CD4-positive, CD25-positive, alpha-beta regulatory T cell (primary cell): ENCODE measurements at regions not wholly inside any gene's neighbourhood (a gene's known extent, or its start where the extent isn't known, plus 50 kb on each side); places are given as distances from the start of the nearest gene placed in this dataset.

Experiments
- ATAC-seq, 2 donors: fragments of 150-1000 bp; cut with Tn5 transposase; one replicate each; pipeline ENCODE4 v1.10.0; 2021; ENCODE audit warnings: low read depth in 2 of 2, moderate number of reproducible peaks in 2 of 2, moderate library complexity in 1 of 2
- DNase-seq, 3 donors: peaks; one replicate each; pipeline versions ENCODE4 v3.0.0 to v3.0.0-alpha.2; 2012 to 2022; ENCODE audit warnings: mixed read lengths in 1 of 3
- H3K27ac ChIP-seq: one replicate; pipeline ENCODE4 v1.7.0; 2013; ENCODE audit warnings: mild to moderate bottlenecking, low read length; ENCODE audit not compliant: insufficient read depth, poor library complexity, severe bottlenecking
- H3K27me3 ChIP-seq: one replicate; pipeline ENCODE4 v1.7.0; 2013; ENCODE audit warnings: low read length; ENCODE audit not compliant: control insufficient read depth, insufficient read depth
- H3K36me3 ChIP-seq: one replicate; pipeline ENCODE4 v1.7.0; 2013; ENCODE audit warnings: mild to moderate bottlenecking, low read length, moderate library complexity; ENCODE audit not compliant: control insufficient read depth, insufficient read depth
- H3K4me1 ChIP-seq: 2 replicates; pipeline ENCODE4 v1.7.0; 2013; ENCODE audit warnings: mild to moderate bottlenecking, low read length; ENCODE audit not compliant: insufficient read depth, control insufficient read depth, poor library complexity, severe bottlenecking
- H3K4me3 ChIP-seq: one replicate; pipeline ENCODE4 v1.7.0; 2013; ENCODE audit warnings: low read depth, mild to moderate bottlenecking, low read length, moderate library complexity
- H3K9me3 ChIP-seq, 2 experiments: 1 replicate in 1 of 2; 2 replicates in 1 of 2; pipeline ENCODE4 v1.7.0; 2013; ENCODE audit warnings: low read length in 2 of 2, mild to moderate bottlenecking in 1 of 2, moderate library complexity in 1 of 2; ENCODE audit not compliant: control insufficient read depth in 2 of 2
- H3K27ac Mint-ChIP-seq, 3 donors: one replicate each; pipeline ENCODE4 v1.8.0; 2020 to 2022; ENCODE audit warnings: mild to moderate bottlenecking in 3 of 3, mixed read lengths in 3 of 3, moderate library complexity in 2 of 3
- H3K27me3 Mint-ChIP-seq: one replicate; pipeline ENCODE4 v1.8.0; 2022; ENCODE audit warnings: mild to moderate bottlenecking, mixed read lengths
- H3K36me3 Mint-ChIP-seq: one replicate; pipeline ENCODE4 v1.8.0; 2020; ENCODE audit warnings: mixed read lengths
- H3K4me1 Mint-ChIP-seq, 4 donors: one replicate each; pipeline ENCODE4 v1.8.0; 2020 to 2022; ENCODE audit warnings: mixed read lengths in 4 of 4, mild to moderate bottlenecking in 1 of 4
- H3K4me3 Mint-ChIP-seq, 4 donors: one replicate each; pipeline ENCODE4 v1.8.0; 2020 to 2022; ENCODE audit warnings: mild to moderate bottlenecking in 4 of 4, mixed read lengths in 4 of 4, moderate library complexity in 3 of 4
- H3K9me3 Mint-ChIP-seq, 7 donors: one replicate each; pipeline ENCODE4 v1.8.0; 2020 to 2022; ENCODE audit warnings: mixed read lengths in 7 of 7, mild to moderate bottlenecking in 3 of 7, moderate library complexity in 2 of 7

DNA sequence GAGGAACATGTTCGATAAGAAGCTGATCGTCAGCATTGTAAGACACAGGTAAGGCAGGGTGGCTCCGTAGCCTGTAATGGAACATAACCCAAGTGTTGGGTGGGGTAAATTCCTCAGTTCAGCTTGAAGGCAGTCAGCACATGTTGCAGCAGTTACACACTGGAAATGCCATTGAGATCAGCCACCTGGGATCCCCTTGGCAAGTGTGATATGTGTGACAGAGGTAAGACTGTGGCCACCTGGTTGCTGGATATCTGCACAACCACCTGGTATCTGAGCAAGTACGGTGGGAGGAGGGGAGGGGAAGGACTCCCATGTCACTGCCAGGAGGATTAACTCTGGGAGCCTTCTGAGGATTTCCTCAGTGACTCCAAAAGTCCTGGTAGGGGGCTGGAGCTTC, 158.0 kb upstream of the CAND1 start:
- H3K9me3 ChIP-seq: peaks cover 2 to 6% of the 10 kb centered on the region in 2 experiments
- Mint-ChIP-seq H3K9me3 (peaks cover 0 to 14% (median 8%) of the 10 kb centered on the region in 7 donors), H3K27me3 (peaks cover 7% of the 10 kb centered on the region), H3K27ac (no peak overlapping the region), H3K36me3 (peaks cover 4% of the 10 kb centered on the region), H3K4me1 (no peaks in the 10 kb centered on the region), H3K4me3 (no peak overlapping the region)
- no peaks in the 10 kb centered on the region for H3K4me1 ChIP-seq
- no peak overlapping the region for H3K27ac ChIP-seq
- peaks cover 3% of the 10 kb centered on the region for H3K27me3 ChIP-seq
- no peak for ATAC-seq
- no peaks in the 10 kb centered on the region for H3K36me3 ChIP-seq
- DNase-seq: no peak
- H3K4me3 ChIP-seq: no peak overlapping the region

DNA sequence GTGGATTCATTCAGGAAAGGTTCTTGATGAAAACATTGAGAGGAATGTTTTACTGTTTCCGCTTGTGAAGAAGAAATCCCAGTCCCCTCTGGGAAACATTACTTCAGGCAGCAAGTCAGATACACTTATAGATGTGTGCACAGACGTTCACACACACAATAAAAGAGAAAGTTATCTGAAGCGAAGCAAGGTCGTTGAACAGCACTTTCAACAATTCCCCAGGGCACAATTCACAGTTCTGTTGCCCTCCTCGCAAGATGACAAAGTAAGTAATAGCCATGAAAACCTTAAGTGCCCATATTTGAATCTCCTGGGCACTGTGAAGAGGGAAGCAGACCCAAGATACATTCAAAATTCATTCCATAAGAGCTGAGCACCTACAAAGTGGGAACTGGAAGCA, 156.6 kb upstream of the CAND1 start:
- H3K4me3 Mint-ChIP-seq: no peak overlapping the region

DNA sequence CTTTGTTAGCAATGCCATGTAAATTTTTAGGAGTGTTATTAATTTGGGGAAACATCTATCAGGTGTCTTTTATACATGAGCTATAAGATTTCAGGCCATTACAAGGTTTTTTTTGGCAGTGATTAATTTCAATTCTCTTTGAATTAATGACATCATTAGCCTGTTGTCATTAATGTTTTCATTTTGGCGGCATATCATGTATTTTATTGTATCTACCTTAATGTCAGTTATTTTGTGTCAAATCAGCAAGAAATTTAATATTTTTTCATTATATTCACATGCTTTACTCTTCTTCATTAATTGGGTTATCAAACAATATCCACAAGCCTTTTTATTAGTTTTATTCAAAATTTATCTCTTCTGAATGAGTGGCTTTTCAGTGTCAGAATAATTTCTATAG, 153.0 kb upstream of the CAND1 start:
- Mint-ChIP-seq H3K27me3 (peaks cover 6% of the 10 kb centered on the region), H3K36me3 (no peaks in the 10 kb centered on the region), H3K4me3 (no peak overlapping the region), H3K4me1 (no peaks in the 10 kb centered on the region), H3K27ac (no peak overlapping the region), H3K9me3 (no peaks in the 10 kb centered on the region)
- no peak overlapping the region for H3K27ac ChIP-seq
- ATAC-seq: no peak
- H3K9me3 ChIP-seq: no peaks in the 10 kb centered on the region
- no peak for DNase-seq
- no peak overlapping the region for H3K4me3 ChIP-seq
- H3K36me3 ChIP-seq: no peaks in the 10 kb centered on the region
- H3K4me1 ChIP-seq: no peaks in the 10 kb centered on the region
- H3K27me3 ChIP-seq: no peaks in the 10 kb centered on the region

More for the DNA sequence above, 156.6 kb upstream of the CAND1 start:
- no peaks in the 10 kb centered on the region for H3K36me3 ChIP-seq
- no peak for ATAC-seq
- no peak overlapping the region for H3K27ac Mint-ChIP-seq
- H3K27me3 Mint-ChIP-seq: no peaks in the 10 kb centered on the region
- no peaks in the 10 kb centered on the region for H3K4me1 ChIP-seq
- H3K27me3 ChIP-seq: peaks cover 3% of the 10 kb centered on the region
- no peaks in the 10 kb centered on the region for H3K36me3 Mint-ChIP-seq
- peaks cover 0 to under 1% of the 10 kb centered on the region in 2 experiments for H3K9me3 ChIP-seq
- H3K27ac ChIP-seq: no peak overlapping the region
- peaks cover 0 to 4% (median 2%) of the 10 kb centered on the region in 7 donors for H3K9me3 Mint-ChIP-seq
- H3K4me3 ChIP-seq: no peak overlapping the region
- no peaks in the 10 kb centered on the region for H3K4me1 Mint-ChIP-seq
- no peak for DNase-seq

DNA sequence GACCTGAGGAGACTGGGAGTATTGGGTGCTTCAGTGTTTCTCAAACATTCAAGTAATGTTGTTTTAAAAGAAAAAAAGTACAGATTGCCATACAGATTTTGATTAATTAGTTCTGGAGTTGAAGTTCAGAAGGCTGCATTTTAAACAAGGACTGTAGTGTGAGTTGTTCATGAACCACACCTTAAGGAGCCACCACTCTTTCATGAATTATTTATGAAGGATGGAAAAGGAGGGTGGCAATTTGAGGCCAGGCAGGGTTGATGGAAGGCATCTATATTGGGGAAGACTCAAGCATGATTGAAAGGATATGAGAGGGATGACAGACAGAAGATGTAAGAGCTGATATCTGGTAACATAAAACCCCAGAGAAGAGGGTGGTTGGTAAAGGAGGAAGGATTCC, 146.6 kb upstream of the CAND1 start:
- H3K27me3 ChIP-seq: no peaks in the 10 kb centered on the region
- Mint-ChIP-seq H3K4me3 (no peak overlapping the region), H3K4me1 (no peaks in the 10 kb centered on the region), H3K27ac (no peak overlapping the region), H3K36me3 (no peaks in the 10 kb centered on the region), H3K27me3 (peaks cover 14% of the 10 kb centered on the region), H3K9me3 (peaks cover 0 to 2% (median 0%) of the 10 kb centered on the region in 7 donors)
- DNase-seq (no peak), ATAC-seq (no peak)
- H3K4me3 ChIP-seq: no peak overlapping the region
- H3K36me3 ChIP-seq: no peaks in the 10 kb centered on the region
- no peaks in the 10 kb centered on the region for H3K4me1 ChIP-seq
- no peak overlapping the region for H3K27ac ChIP-seq
- H3K9me3 ChIP-seq: no peaks in the 10 kb centered on the region

DNA sequence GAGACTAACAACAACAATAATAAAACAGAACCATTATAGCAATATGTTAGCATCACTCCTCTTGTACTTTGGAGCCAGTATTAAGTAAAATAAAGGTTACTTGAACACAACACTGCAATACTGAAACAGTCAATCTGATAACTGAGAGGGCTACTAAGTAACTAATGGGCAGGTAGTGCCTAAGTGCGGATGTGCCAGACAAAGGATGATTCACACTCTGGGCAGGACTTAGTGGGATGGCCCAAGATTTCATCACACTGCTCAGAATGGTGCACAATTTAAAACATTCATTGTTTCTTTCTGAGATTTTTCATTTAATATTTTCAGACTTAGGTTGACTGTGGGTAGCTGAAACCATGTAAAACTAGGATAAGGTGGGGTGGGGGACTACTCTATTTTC, 131.9 kb upstream of the CAND1 start:
- peaks cover 0 to 4% (median 0%) of the 10 kb centered on the region in 7 donors for H3K9me3 Mint-ChIP-seq
- H3K4me1 Mint-ChIP-seq: no peaks in the 10 kb centered on the region
- DNase-seq (no peak), ATAC-seq (no peak)
- Histone ChIP-seq H3K27ac (no peak overlapping the region), H3K4me1 (no peaks in the 10 kb centered on the region), H3K4me3 (no peak overlapping the region), H3K9me3 (peaks cover 0 to 3% of the 10 kb centered on the region in 2 experiments), H3K36me3 (no peaks in the 10 kb centered on the region), H3K27me3 (peaks cover 2% of the 10 kb centered on the region)
- H3K27ac Mint-ChIP-seq: no peak overlapping the region
- H3K27me3 Mint-ChIP-seq: peaks cover 11% of the 10 kb centered on the region
- H3K36me3 Mint-ChIP-seq: no peaks in the 10 kb centered on the region
- no peak overlapping the region for H3K4me3 Mint-ChIP-seq

DNA sequence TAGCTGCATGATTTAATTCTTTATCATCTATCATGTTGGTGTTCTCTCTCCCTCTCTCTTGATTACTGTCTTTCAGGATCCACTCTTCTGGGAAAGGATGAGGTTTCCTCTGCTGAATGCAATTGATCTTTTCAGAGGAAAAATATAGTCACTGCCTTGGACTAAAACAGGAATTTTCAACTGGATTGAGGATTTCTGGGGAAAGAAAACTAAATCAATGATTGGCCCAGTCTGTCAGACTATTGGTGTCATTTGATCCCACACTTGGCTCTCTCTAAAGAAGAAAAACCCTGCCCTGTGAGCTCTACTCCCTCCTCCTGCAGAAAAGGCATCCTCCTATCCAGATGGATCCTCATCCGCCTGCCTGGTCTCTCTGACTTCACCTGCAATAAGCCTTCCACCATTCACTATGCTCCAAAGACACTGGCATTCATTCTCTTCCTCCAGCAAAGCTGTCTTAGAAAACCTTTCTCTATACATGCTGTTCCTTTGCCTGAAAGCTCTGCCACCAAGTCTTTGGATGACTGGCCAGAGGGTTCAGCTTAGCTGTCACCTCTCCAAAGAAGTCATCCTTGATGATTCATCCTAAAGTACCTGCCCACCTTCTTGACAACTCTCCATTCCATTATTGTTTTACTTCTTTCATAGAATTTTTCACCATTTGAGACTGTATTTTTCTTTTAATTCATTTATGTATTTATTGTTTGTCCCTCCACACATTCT, 127.7 kb upstream of the CAND1 start:
- H3K36me3 Mint-ChIP-seq: no peaks in the 10 kb centered on the region
- Histone ChIP-seq H3K27me3 (peaks cover 7% of the 10 kb centered on the region), H3K27ac (no peak overlapping the region), H3K4me3 (no peak overlapping the region), H3K4me1 (no peaks in the 10 kb centered on the region), H3K36me3 (no peaks in the 10 kb centered on the region), H3K9me3 (peaks cover 0 to 3% of the 10 kb centered on the region in 2 experiments)
- H3K9me3 Mint-ChIP-seq: peaks cover 0 to 4% (median 0%) of the 10 kb centered on the region in 7 donors
- DNase-seq (no peak), ATAC-seq (no peak)
- peaks cover 18% of the 10 kb centered on the region for H3K27me3 Mint-ChIP-seq
- H3K4me1 Mint-ChIP-seq: no peaks in the 10 kb centered on the region
- H3K4me3 Mint-ChIP-seq: no peak overlapping the region
- no peak overlapping the region for H3K27ac Mint-ChIP-seq

DNA sequence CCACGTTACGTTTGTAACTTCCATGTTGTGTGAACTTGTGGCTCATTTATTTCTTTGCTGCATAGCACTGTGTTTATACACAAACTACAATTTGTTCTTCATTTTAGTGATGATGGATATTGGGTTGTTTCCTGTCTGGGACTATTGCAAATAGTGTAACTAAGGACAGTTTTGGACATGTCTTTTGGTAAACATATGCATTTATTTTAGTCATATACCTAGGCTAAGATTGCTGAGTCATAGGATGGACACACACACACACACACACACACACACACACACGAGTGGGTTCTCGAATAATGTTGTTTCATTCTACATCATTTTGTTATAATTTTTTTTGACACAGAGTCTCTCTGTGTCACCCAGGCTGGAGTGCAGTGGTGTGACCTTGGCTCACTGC, 123.5 kb upstream of the CAND1 start:
- Mint-ChIP-seq H3K4me1 (no peaks in the 10 kb centered on the region), H3K27ac (no peak overlapping the region), H3K36me3 (no peaks in the 10 kb centered on the region), H3K9me3 (no peaks in the 10 kb centered on the region), H3K4me3 (no peak overlapping the region), H3K27me3 (peaks cover 12% of the 10 kb centered on the region)
- no peak overlapping the region for H3K4me3 ChIP-seq
- DNase-seq (no peak), ATAC-seq (no peak)
- H3K9me3 ChIP-seq: no peaks in the 10 kb centered on the region
- no peaks in the 10 kb centered on the region for H3K4me1 ChIP-seq
- no peaks in the 10 kb centered on the region for H3K36me3 ChIP-seq
- H3K27ac ChIP-seq: no peak overlapping the region
- H3K27me3 ChIP-seq: peaks cover 7% of the 10 kb centered on the region

DNA sequence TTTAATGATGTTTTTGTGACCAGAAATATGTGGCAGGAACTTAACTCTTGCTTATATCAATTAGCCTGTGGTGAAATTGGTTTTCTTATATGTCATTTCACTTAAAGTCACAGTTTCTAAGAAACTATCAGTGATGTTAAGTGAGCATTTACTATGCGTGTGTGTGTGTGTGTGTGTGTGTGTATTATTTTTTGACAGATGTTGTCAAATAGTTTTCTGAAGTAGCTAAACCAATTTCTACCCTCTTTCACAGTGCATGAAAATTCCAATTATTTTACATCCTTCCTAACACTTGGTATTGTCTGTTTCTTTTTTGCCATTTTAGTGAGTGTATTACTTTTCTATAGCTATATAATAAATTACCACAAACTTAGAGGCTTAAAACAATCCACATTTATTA, 122.1 kb upstream of the CAND1 start:
- H3K9me3 ChIP-seq: no peaks in the 10 kb centered on the region
- no peaks in the 10 kb centered on the region for H3K4me1 ChIP-seq
- peaks cover 7% of the 10 kb centered on the region for H3K27me3 ChIP-seq
- Mint-ChIP-seq H3K27ac (no peak overlapping the region), H3K9me3 (no peaks in the 10 kb centered on the region), H3K36me3 (no peaks in the 10 kb centered on the region), H3K4me1 (no peaks in the 10 kb centered on the region), H3K27me3 (peaks cover 7% of the 10 kb centered on the region), H3K4me3 (no peak overlapping the region)
- ATAC-seq (no peak), DNase-seq (no peak)
- no peak overlapping the region for H3K4me3 ChIP-seq
- H3K36me3 ChIP-seq: no peaks in the 10 kb centered on the region
- no peak overlapping the region for H3K27ac ChIP-seq
